Retinal pigment epithelial cell (primary cell): ENCODE measurements at regions not wholly inside any gene's neighbourhood (a gene's known extent, or its start where the extent isn't known, plus 50 kb on each side); places are given as distances from the start of the nearest gene placed in this dataset.

Experiments
- DNase-seq: peaks from one replicate; pipeline ENCODE4 v3.0.0-alpha.2; 2010; ENCODE audit warnings: low read depth
- H3K4me3 ChIP-seq: 2 replicates; pipeline ENCODE4 v1.5.1; 2011; ENCODE audit warnings: mild to moderate bottlenecking, low read length, control low read depth, moderate library complexity
- TF ChIP-seq, protein P1 (sequence below): conservative IDR thresholded peaks from 2 replicates; pipeline ENCODE4 v1.5.1; 2011; ENCODE audit warnings: low read depth, low read length, control low read depth, inconsistent platforms

DNA sequence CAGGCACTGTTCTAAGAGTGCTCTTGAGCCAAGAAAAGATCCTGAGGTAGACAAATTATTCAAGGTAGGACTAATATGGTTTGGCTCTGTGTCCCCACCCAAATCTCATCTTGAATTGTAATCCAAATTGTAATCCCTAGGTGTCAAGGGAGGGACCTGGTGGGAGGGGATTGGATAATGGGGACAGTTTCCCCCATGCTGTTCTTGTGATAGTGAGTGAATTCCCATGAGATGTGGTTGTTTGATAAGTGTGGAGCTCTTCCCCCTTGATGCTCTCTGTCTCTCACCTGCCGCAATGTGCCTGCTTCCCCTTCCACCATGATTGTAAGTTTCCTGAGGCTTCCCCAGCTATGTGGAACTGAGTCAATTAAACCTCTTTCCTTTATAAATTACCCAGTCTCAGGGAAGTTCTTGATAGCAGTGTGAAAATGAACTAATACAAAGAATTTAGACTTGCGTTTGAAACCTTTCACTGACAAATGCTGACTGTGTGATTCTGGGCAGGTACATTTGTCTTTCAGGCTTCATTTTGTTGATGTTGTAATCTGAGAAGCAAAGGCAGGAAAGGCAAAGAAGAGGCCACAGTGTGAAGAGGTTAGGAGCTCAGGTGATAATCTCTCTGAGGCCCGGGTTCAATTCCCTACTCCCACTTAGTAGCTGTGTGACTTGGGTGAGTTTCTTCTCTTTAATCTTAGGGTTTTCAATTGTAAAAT is 115.8 kb upstream of the PAX6 start:
- TF ChIP-seq, protein P1, sequence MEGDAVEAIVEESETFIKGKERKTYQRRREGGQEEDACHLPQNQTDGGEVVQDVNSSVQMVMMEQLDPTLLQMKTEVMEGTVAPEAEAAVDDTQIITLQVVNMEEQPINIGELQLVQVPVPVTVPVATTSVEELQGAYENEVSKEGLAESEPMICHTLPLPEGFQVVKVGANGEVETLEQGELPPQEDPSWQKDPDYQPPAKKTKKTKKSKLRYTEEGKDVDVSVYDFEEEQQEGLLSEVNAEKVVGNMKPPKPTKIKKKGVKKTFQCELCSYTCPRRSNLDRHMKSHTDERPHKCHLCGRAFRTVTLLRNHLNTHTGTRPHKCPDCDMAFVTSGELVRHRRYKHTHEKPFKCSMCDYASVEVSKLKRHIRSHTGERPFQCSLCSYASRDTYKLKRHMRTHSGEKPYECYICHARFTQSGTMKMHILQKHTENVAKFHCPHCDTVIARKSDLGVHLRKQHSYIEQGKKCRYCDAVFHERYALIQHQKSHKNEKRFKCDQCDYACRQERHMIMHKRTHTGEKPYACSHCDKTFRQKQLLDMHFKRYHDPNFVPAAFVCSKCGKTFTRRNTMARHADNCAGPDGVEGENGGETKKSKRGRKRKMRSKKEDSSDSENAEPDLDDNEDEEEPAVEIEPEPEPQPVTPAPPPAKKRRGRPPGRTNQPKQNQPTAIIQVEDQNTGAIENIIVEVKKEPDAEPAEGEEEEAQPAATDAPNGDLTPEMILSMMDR, result no peak
- H3K4me3 ChIP-seq, result no peak overlapping the region
- no peak for DNase-seq

- DNase-seq, result no peak
- H3K4me3 ChIP-seq, result no peak overlapping the region
- TF ChIP-seq, protein P1, result no peak
Measured at GRCh38 chr11:31926106-31926505, 115.0 kb upstream of the PAX6 start.

GRCh38 chr11:31922450-31922849 is 111.3 kb upstream of the PAX6 start:
- no peak overlapping the region for H3K4me3 ChIP-seq
- DNase-seq, result no peak
- TF ChIP-seq, protein P1, result no peak

DNA sequence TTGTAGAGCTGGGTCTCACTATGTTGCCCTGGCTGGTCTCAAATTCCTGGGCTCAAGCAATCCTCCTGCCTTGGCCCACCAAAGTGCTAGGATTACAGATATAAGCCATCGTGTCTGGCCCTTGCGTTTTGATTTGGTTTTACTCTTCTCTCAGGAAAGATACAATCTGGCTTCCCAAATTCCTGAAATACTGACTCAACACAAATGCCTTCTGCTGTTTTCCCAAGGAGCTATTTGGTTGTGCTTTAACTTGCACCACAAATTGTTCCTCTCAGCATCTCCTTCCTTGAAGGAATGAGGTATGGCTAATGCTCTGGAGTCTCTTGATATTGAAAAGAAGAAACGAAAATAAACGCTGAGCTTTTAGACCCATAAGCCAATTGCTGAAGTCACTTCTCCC is 110.0 kb upstream of the PAX6 start:
- no peak overlapping the region for H3K4me3 ChIP-seq
- TF ChIP-seq, protein P1, result no peak
- no peak for DNase-seq

DNA sequence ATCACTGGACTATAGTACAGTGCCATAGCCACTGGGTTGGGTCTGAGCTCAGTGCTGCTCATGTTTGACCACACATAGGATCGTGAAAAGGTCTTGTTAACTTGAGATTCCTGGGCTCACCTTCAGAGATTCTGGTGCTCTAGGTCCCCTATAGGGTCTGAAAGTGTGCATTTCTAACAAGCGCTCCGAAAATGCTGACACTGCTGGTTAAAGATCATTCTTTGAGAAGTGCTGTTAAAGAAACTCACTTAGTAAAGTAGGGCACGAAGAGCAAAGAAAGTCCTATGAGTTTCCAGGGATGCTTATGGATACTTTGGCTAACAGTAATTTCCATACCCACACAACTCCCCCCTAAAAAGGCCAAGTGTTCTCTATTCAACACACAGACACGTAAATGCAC is 108.1 kb upstream of the PAX6 start:
- H3K4me3 ChIP-seq, result no peak overlapping the region
- TF ChIP-seq, protein P1, result no peak
- DNase-seq, result no peak

DNA sequence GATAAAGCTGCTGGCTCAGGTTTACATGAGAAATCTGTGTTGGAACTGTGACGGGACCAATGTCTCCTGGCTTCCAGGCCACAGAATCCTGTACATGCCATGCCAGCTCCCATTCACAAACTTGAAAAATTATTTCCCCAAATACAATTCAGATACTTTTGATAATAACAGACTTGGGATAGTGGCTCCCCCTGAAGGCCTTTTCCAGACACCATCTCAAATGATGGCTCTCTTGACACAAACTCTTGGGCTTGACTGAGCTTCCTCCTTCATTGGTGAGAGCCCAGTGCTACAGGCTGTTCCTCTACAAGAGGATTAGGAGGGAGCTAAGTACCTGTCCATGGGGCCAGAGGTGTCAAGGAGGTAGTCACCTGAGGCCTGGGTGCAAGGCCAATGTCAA is 104.7 kb upstream of the PAX6 start:
- no peak for DNase-seq
- no peak overlapping the region for H3K4me3 ChIP-seq
- TF ChIP-seq, protein P1, result peak; percentile 2

DNA sequence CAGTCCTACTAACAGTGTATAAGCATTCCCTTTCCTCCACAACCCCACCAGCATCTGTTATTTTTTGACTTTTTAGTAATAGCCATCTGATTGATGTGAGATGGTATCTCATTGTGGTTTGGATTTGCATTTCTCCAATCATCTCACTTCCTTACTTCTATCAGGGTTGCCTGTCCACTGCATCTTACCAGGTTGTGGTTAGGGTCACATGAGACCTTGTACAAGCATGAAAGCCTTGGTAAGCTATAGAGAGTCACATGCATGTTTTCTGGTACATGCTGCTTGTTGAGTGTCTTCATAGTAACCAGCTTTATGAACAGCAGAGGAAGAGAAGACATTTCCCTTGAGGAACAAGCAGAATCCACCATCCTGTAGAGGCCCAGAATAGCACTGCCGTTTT is 102.9 kb upstream of the PAX6 start:
- no peak for DNase-seq
- no peak overlapping the region for H3K4me3 ChIP-seq
- TF ChIP-seq, protein P1, result no peak
